ENCODE measurements at regions not wholly inside any gene's neighbourhood (a gene's known extent, or its start where the extent isn't known, plus 50 kb on each side); places are given as distances from the start of the nearest gene placed in this dataset.

GRCh38 chr12:98360401-98360800 lies 155.0 kb upstream of the TMPO start:
- no peak for DNase-seq (ENCODE audit: low read depth)
- H3K4me3 ChIP-seq (ENCODE audit: low read depth, low read length), result no peak overlapping the region
- no peak for TF ChIP-seq CTCF (conservative IDR thresholded peaks at IDR 0.05; ENCODE audit: low read depth, low read length)

GRCh38 chr12:98369581-98369980 lies 145.8 kb upstream of the TMPO start:
- no peak for DNase-seq (ENCODE audit: low read depth)
- no peak overlapping the region for H3K4me3 ChIP-seq (ENCODE audit: low read depth, low read length)
- TF ChIP-seq CTCF (conservative IDR thresholded peaks at IDR 0.05; ENCODE audit: low read depth, low read length), result no peak

GRCh38 chr12:98370976-98371375 lies 144.4 kb upstream of the TMPO start:
- no peak for DNase-seq (ENCODE audit: low read depth)
- H3K4me3 ChIP-seq (ENCODE audit: low read depth, low read length), result no peak overlapping the region
- TF ChIP-seq CTCF (conservative IDR thresholded peaks at IDR 0.05; ENCODE audit: low read depth, low read length), result no peak

- TF ChIP-seq CTCF (conservative IDR thresholded peaks at IDR 0.05; ENCODE audit: low read depth, low read length), result no peak
- no peak for DNase-seq (ENCODE audit: low read depth)
- H3K4me3 ChIP-seq (ENCODE audit: low read depth, low read length), result no peak overlapping the region
Observed at GRCh38 chr12:98371419-98371818, 144.0 kb upstream of the TMPO start.

GRCh38 chr12:98372340-98373024 lies 142.9 kb upstream of the TMPO start:
- no peak for TF ChIP-seq CTCF (conservative IDR thresholded peaks at IDR 0.05; ENCODE audit: low read depth, low read length)
- H3K4me3 ChIP-seq (ENCODE audit: low read depth, low read length), result no peak overlapping the region
- no peak for DNase-seq (ENCODE audit: low read depth)

GRCh38 chr12:98373025-98373554 lies 142.3 kb upstream of the TMPO start:
- DNase-seq (ENCODE audit: low read depth), result no peak
- peak; percentile 68 for TF ChIP-seq CTCF (conservative IDR thresholded peaks at IDR 0.05; ENCODE audit: low read depth, low read length)
- no peak overlapping the region for H3K4me3 ChIP-seq (ENCODE audit: low read depth, low read length)

- peak; percentile 50 for TF ChIP-seq CTCF (conservative IDR thresholded peaks at IDR 0.05; ENCODE audit: low read depth, low read length)
Observed at GRCh38 chr12:98374007-98374406, 141.4 kb upstream of the TMPO start.

More at GRCh38 chr12:98374007-98374406, 141.4 kb upstream of the TMPO start:
- no peak overlapping the region for H3K4me3 ChIP-seq (ENCODE audit: low read depth, low read length)
- DNase-seq (ENCODE audit: low read depth), result no peak

Measured in epithelial cell of proximal tubule (primary cell).